ENCODE measurements at regions not wholly inside any gene's neighbourhood (a gene's known extent, or its start where the extent isn't known, plus 50 kb on each side); places are given as distances from the start of the nearest gene placed in this dataset.

- Histone ChIP-seq H3K9ac (ENCODE audit: insufficient read depth, low read depth, low read length) (no peak overlapping the region), H3K9me3 (ENCODE audit: low read length) (no peaks in the 10 kb centered on the region), H3K27ac (ENCODE audit: extremely low read length, insufficient read depth, low read length) (no peak overlapping the region), H3K4me3 (replicated peaks in 1 of 3; ENCODE audit: insufficient read depth in 1 of 3, low read depth in 2 of 3, low read length in 3 of 3) (no peak overlapping the region), H3K36me3 (replicated peaks in 1 of 2; ENCODE audit: control insufficient read depth in 1 of 2, insufficient read depth in 2 of 2, low read length in 2 of 2) (no peaks in the 10 kb centered on the region), H3K4me2 (ENCODE audit: low read depth, low read length) (no peak overlapping the region), H3K4me1 (ENCODE audit: insufficient read depth, low read length) (no peaks in the 10 kb centered on the region), H3K27me3 (ENCODE audit: control insufficient read depth in 1 of 2, insufficient read depth in 2 of 2, low read length in 2 of 2) (no peaks in the 10 kb centered on the region), H2AFZ (ENCODE audit: low read length) (no peak overlapping the region), H4K20me1 (ENCODE audit: insufficient read depth, low read length) (no peaks in the 10 kb centered on the region), H3K79me2 (ENCODE audit: insufficient read depth, low read length) (no peaks in the 10 kb centered on the region)
- no TSS peak for BruUV-seq (replicated peaks)
- WGBS (ENCODE audit: low lambda C conversion rate): 27% methylated on average over 3 of the region's 3 CpGs
- ChIA-PET CTCF (ENCODE audit: low intra/inter-chr PET ratio, low total read pairs) (no interaction called here), POLR2A (no interaction called here)
- intact Hi-C loops (cut with micrococcal nuclease; ENCODE audit: unreplicated experiment) (no loop called here), in situ Hi-C loops (cut with HindIII; ENCODE audit: extremely low pct_ligation_motif_present, low pct_unique_long_range_greater_than_20kb) (no loop called here)
- ATAC-seq (no peak), FAIRE-seq (no peak), DNase-seq (ENCODE audit: low spot score) (no peak)
- TF ChIP-seq ATF1 (CRISPR knock-in tag; IDR thresholded peaks at IDR 0.05): no peak
- TF ChIP-seq ZBTB38 (CRISPR knock-in tag; IDR thresholded peaks at IDR 0.05): no peak
- no peak for TF ChIP-seq ETV6 (CRISPR knock-in tag; conservative IDR thresholded peaks at IDR 0.05)
- no peak for TF ChIP-seq ATF6 (CRISPR knock-in tag; conservative IDR thresholded peaks at IDR 0.05)
- TF ChIP-seq PITX1 (CRISPR knock-in tag; IDR thresholded peaks at IDR 0.05): no peak
- no peak for TF ChIP-seq HOXA9 (CRISPR knock-in tag; IDR thresholded peaks at IDR 0.05; ENCODE audit: borderline replicate concordance)
- TF ChIP-seq GABPB1 (CRISPR knock-in tag; IDR thresholded peaks at IDR 0.05): no peak
- no peak for TF ChIP-seq ZNF574 (CRISPR knock-in tag; IDR thresholded peaks at IDR 0.05)
- TF ChIP-seq CHD4 (IDR thresholded peaks at IDR 0.05; ENCODE audit: borderline replicate concordance, low read length): no peak
- no peak for TF ChIP-seq ZNF329 (CRISPR knock-in tag; IDR thresholded peaks at IDR 0.05; ENCODE audit: low read depth)
- no peak for TF ChIP-seq GATA4 (IDR thresholded peaks at IDR 0.05; ENCODE audit: borderline replicate concordance, low read depth)
- no peak for TF ChIP-seq NCOA2 (CRISPR knock-in tag; IDR thresholded peaks at IDR 0.05)
- no peak for TF ChIP-seq TBP (CRISPR knock-in tag; IDR thresholded peaks at IDR 0.05)
- TF ChIP-seq ZNF124 (CRISPR knock-in tag; IDR thresholded peaks at IDR 0.05): no peak
- TF ChIP-seq TCF7 (IDR thresholded peaks at IDR 0.05; ENCODE audit: low read depth): no peak
- TF ChIP-seq MATR3 (CRISPR knock-in tag; IDR thresholded peaks at IDR 0.05): no peak
Observed at GRCh38 chrX:17993062-17993461, 132.0 kb upstream of the RAI2 start.
